Activated T-helper 9 cell treated with anti-CD3 and anti-CD28 coated beads, Interleukin-2, amount 50 U/mL, for 16 hours (primary cell): ENCODE measurements at regions not wholly inside any gene's neighbourhood (a gene's known extent, or its start where the extent isn't known, plus 50 kb on each side); places are given as distances from the start of the nearest gene placed in this dataset.
A peak's percentile ranks its signal among the peaks of the same experiment; 100 is the strongest.
"Not testable (repeated sequence)": the region's sequence is repeated elsewhere in the genome, so short reads cannot be mapped to it uniquely, and the experiment has no call there.

Source experiments
- DNase-seq: peaks from one replicate; pipeline ENCODE4 v3.0.0-alpha.2; 2020; ENCODE audit warnings: low read depth

DNA sequence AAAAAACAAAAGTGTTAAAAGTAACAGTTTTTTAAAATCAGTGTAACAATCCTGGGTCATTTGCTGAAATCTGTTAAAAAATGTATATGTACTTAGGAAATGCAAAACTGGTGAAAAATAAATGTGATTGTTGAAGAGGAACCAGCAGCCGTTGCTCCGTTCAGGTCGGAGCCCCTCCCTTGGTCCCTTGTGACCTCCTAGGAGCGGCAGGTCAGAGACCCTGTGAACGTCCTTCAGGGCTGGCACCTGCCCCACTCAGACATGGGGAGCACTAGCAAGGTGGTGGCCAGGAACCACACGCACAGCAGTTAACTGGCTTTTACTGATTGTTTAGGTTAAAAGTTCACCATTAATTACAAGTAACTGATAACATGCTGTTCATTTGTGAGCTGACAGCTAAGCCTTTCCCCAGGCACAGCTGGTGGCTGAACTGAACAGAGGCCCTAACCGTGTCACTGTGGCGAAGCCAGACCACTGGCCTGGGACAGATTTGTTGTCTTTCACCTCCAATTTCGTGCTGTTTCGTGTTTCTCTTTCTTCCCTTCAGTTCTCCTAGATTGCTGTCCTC lies 159.2 kb upstream of the ALKAL2 start:
- DNase-seq, result no peak

DNA sequence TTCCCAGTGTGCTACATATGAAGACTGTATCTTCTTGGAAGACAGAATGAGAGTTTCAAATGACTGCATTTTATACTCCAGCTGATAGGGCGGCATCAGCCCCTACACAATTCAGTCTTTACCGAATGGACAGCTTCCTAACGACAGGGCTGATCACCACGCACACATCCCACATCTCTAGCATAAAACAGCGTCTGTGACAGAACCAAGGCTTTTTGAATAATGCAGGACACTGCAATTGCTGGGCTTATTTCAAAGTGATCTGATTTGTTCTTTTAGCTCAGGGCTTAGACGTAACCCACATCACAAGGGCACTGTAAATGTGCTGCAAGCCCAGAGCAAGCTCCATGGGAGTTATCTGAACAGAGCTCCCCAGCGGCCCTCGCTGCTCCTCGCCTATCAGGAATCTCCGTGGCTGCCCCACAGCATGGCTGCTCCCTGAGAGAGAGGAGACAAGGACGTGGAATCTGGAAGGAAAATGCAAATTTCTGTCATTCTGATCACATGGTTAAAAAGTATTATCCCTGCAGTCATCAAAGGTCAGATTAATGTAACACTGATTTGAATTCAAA lies 158.5 kb upstream of the ALKAL2 start:
- no peak for DNase-seq

DNA sequence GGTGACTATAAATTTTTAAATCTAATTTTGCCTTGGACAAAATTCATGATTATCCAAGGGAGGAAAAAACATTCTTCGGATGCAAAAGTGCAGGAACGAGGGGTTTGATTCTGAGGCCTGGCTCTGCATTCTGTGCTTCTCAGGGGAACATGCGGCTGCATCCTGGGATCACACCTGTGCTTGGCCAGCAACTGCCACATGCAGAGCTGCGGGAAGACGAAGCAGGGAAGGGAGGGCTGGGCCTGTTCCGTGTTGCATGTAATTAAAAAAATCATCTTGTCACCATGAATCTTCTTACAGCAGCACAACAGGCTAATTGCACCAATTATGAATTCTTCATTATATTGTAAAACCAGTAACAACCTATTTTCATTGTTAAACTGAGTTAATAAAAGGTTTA lies 158.0 kb upstream of the ALKAL2 start:
- no peak for DNase-seq

DNA sequence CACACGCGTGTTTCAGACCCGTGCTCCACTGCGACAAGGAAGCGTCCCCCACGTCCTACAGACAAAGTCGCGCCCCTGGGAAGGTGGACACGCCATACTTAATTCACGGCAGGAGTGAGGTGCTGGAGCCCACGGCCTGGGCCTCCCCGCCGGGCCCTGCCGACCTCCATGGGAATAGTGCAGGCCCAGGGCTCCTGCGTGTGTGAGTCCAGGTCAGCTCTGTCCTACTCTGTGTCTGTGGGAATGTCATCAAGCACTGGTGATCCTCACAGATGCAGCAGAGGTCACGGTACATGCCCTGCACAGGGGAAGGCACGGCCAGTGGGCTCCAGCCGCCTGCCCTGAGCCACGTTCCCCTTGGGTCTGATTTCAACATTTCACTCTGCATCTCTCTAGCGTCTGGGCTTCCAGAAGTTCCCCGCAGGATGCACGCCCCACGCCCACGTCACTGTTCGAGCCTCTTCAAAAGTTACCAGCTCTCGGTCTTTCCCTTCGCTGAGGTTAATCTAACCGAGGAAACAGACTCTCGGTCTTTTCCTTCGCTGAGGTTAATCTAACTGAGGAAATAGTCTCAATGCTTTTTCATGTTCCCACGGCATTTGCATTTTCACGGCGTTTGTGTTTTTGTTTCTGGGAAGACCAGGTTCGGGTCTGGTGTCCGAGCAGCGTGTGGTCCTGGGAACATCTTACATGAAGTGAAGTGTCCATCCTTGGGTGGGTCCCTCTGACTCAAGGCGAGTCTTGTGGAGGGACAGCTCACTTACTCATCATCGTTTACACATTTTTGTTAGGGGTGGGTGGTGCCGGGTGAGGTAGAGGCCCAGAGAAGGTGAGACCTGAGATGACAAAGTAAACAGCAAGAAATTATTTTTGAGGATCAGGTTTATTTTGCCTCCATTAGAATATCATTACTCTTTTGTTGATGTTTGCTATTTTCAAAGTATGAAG lies 157.3 kb upstream of the ALKAL2 start:
- DNase-seq, result no peak

DNA sequence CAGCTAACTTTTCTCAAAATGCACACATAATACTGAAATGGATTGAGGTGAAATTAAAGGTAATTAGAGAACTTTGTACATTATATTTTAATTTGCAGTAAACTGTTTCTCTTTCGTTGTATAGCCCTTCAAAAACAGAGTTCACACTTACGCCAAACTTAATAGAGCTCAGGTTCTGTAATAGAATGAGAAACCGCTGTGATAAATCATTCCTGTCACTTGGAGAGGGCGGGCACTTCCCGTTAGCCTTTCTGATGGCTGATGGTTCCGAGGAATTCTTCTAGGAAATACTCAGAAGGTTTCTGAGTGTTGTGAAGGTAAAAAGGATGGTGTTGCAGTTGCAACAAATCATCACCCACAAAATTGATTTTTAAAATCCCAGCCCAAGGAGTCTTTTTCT lies 155.8 kb upstream of the ALKAL2 start:
- DNase-seq, result no peak

DNA sequence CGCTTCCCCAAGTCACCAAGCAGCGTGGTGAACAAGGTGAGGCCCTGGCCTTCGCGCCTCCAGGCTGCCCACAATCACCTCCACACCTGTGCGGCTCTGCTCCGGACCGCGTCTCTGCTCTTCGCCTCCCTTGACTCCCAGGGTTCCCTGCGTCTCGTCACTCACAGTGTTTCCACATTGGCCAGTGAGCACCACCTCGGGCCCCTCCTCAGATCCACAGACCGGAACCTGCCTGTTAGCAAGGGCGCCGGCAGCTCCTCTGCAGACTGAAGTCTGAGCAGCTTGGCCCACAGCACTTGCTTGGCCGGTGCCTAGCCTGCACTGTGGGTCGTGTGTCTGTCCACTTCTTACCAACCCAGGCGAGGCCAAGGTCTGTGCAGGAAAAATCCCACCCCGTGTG lies 155.3 kb upstream of the ALKAL2 start:
- DNase-seq, result no peak

DNA sequence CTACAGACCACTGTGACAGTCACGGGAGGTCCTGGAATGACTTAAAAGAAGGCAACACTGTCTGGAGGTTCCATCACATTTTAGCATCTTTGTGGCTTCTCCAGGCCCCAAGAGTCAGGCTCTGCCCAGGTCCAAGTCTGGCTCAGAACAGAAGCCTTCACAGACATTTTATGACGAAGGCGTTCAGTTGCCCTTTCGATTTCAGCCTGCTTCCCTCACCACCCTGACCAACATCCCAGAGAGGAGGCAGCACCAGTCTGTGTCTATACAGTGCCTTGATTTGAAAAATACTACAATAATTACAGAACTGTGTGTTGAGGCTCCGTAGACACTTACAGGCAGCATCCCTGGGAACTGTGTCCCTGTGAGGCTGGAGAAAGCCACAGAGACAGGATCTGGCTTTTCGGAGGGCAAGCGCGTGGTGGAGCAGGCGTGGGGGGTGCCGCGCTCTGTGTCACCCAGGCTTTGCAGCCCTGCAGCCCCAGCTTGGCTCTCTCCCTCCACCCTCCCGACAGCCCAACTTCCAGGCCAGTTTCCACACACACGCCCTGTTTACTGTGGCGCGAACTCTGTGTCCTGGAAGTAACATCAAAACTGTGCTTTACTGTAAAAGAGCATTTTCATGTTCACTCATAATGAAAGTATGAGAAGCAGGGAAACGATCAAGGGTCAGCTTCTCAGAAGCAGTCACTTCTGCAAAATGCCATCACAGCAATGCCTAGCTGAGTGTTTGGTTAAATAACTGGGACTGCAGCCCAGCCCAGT lies 153.5 kb upstream of the ALKAL2 start:
- no peak for DNase-seq

DNA sequence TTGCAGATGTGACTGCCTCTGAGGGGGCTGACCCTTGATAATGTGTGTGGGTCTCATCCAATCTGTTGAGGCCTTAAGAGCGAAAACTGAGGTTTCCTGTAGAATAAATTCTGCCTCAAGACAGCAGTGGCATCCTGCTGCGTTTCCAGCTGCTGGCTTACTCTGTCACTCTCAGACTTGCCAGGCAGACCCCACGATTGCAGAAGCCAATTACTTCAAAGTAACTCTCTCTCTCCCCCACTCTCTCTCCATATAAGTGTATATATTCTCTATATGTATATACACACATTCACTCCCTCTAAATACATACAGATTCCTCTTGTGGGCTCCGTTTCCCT lies 152.5 kb upstream of the ALKAL2 start:
- no peak for DNase-seq

DNA sequence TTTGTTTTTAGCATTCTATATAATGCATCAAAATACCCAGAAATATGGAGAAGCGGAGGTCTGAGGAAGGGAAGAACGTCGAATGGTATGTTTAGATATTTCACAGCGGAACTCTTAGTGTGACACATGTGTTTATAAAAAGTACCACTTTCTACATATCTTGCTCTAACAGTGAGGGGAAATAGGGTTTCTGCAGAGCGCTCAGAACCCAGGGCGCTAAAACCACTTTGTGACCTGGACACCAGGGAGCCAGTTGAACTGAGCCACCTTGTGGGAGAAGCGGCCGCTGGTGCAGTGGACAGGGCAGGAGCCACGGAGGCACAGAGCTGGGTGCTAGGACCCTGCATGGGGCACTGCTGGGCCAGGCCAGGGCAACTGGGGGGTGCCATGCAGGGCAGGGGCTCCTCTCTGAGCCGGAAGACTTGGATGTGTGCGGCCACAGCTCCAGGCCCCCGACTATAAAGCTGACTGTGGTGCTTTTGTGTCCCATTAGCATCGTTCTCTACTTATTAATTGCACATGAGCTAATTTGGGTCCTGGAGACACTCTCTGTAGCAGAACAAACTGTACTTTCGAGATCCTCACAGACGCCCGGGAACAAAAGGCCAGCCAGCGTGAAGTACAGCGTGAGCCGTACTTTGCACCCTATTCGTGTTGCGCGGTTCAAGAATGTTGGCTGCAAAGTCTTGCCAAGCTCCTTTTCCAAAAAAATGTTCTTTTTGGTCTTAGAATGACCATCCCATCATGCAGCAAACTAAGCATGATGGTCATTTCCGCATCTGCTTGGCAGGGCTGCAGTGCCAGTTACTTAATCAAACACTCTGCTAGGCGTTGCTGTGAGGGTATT lies 151.9 kb upstream of the ALKAL2 start:
- DNase-seq, result no peak

DNA sequence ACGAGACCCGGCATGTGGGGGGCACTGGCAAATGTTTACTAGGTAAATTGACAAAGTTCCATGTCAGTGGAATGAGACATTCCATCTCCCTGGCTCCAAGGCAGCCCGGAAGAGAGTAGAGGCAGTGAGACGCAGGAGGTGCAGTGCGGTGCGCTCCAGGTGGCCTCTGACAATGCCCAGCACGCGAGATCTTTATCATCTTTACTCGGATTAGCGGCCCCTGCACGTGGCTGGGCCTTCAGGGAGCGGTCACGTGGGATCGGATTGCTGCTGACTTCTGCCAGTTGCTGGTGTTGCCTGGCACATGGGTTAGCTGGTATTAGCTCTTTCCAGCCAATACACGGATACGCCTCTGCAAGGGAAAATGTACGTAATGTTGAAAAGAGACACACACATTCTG lies 151.2 kb upstream of the ALKAL2 start:
- no peak for DNase-seq

DNA sequence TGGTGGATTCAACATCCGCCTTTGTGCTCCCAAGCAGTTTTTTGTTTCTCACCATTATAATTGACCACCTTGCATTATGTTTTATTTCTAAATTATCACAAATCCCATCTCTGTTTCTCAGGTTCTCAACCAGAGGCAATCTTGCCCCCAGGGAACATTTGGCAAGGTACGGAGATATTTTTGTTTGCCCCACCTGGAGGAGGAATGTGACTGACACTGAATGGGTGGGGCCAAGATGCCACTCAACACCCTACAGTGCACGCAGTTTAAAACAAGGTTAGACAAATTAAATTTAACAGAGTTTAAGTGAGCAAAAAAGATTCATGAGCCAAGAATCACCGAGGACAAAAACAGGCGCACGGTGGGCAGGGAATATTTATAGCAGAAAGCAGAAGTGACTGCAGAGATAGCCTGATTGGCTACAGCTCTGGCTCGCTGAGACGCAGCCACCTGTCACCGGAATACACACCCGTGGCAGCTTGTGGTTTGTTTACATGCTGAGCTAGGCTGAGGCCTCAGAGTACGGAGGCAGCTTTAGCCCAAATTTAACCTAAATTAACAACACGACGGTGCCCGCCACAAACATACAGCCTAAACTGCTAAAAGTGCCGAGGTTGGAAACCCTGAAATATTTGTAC lies 150.0 kb upstream of the ALKAL2 start:
- peak; percentile 23 for DNase-seq

DNA sequence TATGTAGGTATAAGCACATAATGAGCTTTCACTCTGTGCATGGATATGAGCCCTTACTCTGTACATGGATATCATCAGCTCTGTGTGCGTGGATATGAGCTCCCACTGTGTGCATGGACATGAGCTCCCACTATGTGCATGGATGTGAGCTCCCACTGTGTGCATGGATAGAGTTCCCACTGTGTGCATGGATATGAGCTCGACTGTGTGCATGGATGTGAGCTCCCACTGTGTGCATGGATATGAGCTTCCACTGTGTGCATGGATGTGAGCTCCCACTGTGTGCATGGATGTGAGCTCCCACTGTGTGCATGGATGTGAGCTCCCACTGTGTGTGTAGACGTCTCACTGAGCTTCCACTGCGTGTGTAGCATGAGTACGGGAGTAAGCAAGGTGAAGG lies 149.3 kb upstream of the ALKAL2 start:
- DNase-seq, result no peak

DNA sequence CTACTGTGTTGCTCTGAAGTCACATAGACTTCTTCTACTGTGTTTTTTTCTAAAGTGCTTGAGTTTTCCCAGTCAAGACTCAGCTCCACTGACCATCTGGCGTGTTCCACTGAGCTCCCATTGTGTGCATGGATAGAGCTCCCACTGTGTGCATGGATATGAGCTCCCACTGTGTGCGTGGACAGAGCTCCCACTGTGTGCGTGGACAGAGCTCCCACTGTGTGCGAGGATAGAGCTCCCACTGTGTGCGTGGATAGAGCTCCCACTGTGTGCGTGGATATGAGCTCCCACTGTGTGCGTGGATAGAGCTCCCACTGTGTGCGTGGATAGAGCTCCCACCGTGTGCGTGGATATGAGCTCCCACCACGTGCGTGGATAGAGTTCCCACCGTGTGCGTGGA lies 148.3 kb upstream of the ALKAL2 start:
- DNase-seq, result no peak

DNA sequence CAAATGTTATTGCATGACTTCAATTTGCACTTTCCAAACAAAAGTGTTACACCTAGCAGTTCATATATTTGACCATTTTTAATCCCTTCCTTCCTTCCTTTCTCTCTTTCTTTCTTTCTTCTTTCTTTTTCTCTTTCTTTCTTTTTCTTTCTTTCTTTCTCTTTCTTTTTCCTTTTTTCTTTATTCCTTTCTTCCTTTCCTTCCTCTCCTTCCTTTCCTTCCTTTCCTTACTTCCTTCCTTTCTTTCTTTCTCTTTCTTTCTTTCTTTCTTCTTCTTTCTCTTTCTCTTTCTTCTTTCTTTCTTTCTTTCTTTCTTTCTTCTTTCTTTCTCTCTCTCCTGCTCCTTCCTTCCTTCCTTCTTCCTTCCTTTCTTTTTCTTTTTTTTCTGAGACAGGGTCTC lies 146.7 kb upstream of the ALKAL2 start:
- DNase-seq, result no peak

DNA sequence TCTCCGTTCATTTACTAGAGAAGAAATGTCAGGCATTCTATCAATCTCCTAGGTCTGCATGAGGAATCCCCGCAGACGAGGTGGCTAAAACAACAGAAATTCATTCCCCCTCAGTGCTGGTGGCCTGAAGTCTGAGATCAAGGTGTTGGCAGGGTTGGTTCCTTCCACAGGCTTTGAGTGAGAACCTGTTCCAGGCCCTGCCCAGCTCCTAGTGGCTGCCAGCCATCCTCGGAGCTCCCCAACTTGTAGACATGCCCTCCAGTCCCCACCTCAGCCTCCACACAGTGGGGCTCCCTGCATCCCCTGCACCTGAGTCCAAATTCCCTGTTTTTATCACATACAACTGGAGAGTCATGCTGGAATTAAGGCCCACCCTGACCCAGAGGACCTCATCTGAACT lies 145.3 kb upstream of the ALKAL2 start:
- no peak for DNase-seq

DNA sequence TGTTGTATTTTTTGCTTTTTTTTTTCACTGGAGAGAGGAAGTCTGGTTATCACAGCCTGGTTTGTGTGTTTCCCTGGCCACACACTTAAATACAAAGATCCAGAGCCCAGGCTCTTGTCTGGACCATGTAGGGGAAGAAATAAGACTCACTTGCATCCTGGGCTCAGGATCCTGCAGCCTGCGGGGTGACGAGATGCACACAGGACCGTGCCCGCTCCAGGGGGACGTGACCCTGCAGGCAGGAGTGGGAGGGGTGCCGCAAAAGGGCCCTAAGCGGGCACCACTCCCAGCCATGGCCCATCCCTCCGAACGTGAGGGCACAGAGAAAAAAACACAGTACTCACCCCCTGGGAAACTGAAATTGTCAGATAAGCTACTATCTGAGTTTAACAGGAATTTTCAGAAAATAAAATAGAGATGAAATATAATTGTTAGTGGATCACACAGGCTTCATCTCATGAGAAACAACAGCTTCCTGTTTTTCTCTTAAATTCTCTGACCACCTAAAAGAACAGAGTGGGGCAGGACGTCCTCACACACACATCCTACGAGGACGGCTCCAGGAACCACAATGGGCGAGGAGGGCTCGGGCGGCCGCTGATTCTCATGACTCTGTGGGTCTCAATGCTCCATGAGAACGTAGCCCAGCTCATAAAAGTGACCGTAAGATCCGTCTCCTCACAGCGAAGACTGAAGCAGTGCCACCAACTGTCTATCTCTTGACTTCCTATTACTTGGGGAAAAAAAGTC lies 142.6 kb upstream of the ALKAL2 start:
- no peak for DNase-seq

DNA sequence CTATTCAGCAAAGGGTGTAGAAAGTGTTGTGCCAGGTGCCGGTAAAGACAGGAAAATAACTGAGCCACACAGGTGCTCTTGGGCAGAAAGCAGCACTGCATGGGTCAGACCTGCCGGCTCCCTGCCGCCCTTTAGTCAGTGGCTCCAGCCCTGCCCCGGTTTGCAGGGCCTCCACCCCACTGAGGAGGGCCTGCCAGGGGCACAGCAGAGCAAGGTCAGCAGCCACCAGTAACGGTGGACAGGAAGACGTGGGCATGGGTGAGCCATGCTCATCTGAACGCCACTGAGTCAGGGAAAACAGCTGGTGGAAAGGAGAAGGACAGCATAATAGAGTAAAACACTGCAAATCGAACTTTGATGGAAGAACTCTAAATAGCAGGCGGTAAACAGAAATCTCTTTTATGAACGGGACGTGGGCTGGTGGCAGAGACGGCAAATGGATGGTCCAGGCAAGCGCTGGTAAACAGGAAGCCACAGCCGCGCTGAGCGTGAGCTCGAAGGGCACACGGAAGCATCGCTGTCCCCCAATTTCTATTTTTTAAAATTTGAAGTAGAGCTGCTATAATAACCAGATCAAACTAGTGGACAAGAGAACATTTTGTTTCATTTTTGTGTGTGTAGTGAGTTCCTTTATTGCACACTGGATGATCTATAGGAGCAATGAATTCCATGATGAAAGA lies 141.8 kb upstream of the ALKAL2 start:
- DNase-seq, result no peak

DNA sequence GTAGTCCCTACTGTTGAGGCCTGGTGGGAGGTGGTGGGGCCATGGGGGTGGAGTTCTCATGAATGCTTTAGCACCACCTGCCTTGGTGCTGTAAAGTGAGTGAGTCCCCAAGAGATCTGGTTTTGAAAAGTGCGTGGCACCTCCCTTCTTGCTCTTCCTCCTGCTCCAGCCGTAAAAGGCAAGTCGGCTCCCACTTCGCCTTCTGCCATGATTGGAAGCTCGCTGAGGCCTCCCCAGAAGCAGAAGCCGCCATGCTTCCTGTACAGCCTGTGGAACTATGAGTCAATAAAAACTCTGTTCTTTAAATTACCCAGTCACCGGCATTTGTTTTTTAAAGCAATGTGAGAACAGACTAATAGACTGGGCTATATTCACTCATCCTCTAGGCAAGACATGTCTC lies 141.3 kb upstream of the ALKAL2 start:
- no peak for DNase-seq

DNA sequence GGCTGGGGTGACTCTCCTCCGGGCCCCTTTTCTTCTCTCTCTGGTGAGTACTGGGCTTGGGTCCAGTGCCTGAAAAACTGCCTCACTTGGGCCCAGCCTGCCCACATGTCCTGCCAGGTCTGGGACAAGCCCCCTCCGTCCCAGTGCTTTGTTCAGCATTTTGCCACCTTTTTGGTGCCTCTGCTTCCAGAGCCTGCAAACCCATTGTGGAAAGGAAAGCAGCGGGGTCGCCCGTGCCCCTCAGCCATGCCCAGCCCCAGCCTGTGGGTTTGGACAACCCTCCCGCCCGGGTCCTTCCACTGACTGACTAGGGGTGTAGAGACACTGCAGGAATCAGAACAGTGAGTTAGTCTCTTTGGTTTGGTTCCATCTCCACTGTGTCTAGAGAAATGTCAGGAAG lies 140.7 kb upstream of the ALKAL2 start:
- no peak for DNase-seq

DNA sequence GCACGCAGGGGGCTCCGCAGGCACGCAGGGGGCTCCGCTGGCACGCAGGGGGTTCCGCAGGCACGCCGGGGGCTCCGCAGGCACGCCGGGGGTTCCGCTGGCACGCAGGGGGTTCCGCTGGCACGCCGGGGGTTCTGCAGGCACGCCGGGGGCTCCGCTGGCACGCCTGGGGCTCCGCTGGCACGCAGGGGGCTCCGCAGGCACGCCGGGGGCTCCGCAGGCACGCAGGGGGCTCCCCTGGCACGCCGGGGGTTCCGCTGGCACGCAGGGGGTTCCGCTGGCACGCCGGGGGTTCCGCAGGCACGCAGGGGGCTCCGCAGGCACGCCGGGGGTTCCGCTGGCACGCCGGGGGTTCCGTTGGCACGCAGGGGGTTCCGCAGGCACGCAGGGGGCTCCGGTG lies 138.8 kb upstream of the ALKAL2 start:
- DNase-seq, result not testable (repeated sequence)
